ENCODE measurements at regions not wholly inside any gene's neighbourhood (a gene's known extent, or its start where the extent isn't known, plus 50 kb on each side); places are given as distances from the start of the nearest gene placed in this dataset.

DNA sequence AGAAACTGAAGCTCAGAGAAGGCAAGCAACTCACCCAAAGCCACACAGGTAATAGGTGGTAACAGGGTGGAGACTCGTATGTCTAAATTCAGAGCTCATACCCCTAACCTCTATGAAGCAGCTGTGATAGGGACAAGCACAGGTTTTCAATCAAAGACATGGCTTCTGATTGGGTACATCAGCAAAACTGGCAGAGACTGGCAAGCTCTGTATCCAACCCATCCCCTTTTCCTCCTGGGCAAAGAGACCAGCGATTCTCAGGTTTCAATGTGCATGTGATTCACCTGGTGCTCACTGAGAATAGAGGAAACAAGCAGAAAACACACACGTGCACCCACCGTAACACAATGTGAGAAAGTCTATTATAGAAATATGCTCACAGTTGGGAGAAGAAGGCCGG lies 153.0 kb downstream of the SMIM20 start:
- no peaks in the 10 kb centered on the region for H3K27me3 ChIP-seq (ENCODE audit: insufficient read depth, low read depth)
- H3K36me3 ChIP-seq (ENCODE audit: insufficient read depth) = no peaks in the 10 kb centered on the region
- H3K9ac ChIP-seq = no peak overlapping the region
- H2AFZ ChIP-seq (ENCODE audit: low read depth) = no peak overlapping the region
- no peaks in the 10 kb centered on the region for H4K20me1 ChIP-seq (ENCODE audit: insufficient read depth)
- H3K79me2 ChIP-seq (ENCODE audit: insufficient read depth, low read depth) = no peaks in the 10 kb centered on the region
- no peak overlapping the region for H3K27ac ChIP-seq
- H3K4me3 ChIP-seq (IDR thresholded peaks at IDR 0.05; ENCODE audit: insufficient read depth, low read depth, low read length) = no peak overlapping the region
- no peaks in the 10 kb centered on the region for H3K4me1 ChIP-seq (ENCODE audit: low read depth, poor library complexity, severe bottlenecking)
- no peak overlapping the region for H3K4me2 ChIP-seq
- TF ChIP-seq, protein P1, sequence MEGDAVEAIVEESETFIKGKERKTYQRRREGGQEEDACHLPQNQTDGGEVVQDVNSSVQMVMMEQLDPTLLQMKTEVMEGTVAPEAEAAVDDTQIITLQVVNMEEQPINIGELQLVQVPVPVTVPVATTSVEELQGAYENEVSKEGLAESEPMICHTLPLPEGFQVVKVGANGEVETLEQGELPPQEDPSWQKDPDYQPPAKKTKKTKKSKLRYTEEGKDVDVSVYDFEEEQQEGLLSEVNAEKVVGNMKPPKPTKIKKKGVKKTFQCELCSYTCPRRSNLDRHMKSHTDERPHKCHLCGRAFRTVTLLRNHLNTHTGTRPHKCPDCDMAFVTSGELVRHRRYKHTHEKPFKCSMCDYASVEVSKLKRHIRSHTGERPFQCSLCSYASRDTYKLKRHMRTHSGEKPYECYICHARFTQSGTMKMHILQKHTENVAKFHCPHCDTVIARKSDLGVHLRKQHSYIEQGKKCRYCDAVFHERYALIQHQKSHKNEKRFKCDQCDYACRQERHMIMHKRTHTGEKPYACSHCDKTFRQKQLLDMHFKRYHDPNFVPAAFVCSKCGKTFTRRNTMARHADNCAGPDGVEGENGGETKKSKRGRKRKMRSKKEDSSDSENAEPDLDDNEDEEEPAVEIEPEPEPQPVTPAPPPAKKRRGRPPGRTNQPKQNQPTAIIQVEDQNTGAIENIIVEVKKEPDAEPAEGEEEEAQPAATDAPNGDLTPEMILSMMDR (conservative IDR thresholded peaks at IDR 0.05; ENCODE audit: low read depth, low read length) = no peak

DNA sequence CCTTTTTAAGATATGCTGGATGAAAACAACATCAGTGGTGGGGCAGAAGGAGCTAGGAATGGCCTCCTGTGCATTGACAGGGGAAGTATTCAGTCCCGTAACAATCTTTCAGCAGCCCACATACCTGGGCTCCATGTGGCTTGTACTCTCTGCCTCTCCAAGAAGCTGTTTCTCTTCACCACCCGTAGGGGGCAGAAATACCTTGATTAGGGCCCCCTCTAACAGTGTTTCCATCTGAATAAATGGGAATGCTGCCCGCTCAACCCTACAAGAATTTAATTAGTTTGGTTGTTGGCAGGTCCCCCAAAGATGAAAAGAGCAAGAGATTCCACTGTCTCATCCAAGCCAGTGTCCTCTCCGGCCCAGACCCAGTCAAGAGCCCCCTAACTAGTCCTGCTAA lies 155.2 kb downstream of the SMIM20 start:
- Histone ChIP-seq H2AFZ (ENCODE audit: low read depth) (no peak overlapping the region), H3K27me3 (ENCODE audit: insufficient read depth, low read depth) (no peaks in the 10 kb centered on the region), H4K20me1 (ENCODE audit: insufficient read depth) (no peaks in the 10 kb centered on the region), H3K4me2 (no peak overlapping the region), H3K4me3 (IDR thresholded peaks at IDR 0.05; ENCODE audit: insufficient read depth, low read depth, low read length) (no peak overlapping the region), H3K9ac (no peak overlapping the region), H3K4me1 (ENCODE audit: low read depth, poor library complexity, severe bottlenecking) (no peaks in the 10 kb centered on the region), H3K79me2 (ENCODE audit: insufficient read depth, low read depth) (no peaks in the 10 kb centered on the region), H3K36me3 (ENCODE audit: insufficient read depth) (no peaks in the 10 kb centered on the region), H3K27ac (no peak overlapping the region)
- TF ChIP-seq, protein P1 (conservative IDR thresholded peaks at IDR 0.05; ENCODE audit: low read depth, low read length) = no peak

DNA sequence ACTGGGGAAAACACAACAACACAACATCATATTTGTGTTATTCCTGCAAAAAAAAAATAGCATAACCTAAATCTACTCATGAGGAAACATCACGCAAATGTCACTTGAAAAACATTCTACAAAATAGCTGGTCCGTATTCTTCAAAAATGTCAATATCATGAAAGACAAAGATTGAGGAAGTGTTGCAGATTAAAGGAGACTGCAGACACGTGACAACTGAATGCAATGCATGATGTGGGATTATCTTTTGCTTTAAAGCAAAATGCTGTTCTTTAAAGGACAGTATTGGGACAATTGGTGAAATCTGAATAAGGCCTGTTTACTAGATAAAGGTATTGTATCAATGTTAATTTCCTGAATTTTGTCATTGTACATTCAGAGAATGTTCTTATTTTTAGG lies 157.7 kb downstream of the SMIM20 start:
- H3K9ac ChIP-seq = no peak overlapping the region
- H4K20me1 ChIP-seq (ENCODE audit: insufficient read depth) = no peaks in the 10 kb centered on the region
- H3K27me3 ChIP-seq (ENCODE audit: insufficient read depth, low read depth) = no peaks in the 10 kb centered on the region
- no peaks in the 10 kb centered on the region for H3K4me1 ChIP-seq (ENCODE audit: low read depth, poor library complexity, severe bottlenecking)
- TF ChIP-seq, protein P1 (conservative IDR thresholded peaks at IDR 0.05; ENCODE audit: low read depth, low read length) = no peak
- no peaks in the 10 kb centered on the region for H3K79me2 ChIP-seq (ENCODE audit: insufficient read depth, low read depth)
- H3K36me3 ChIP-seq (ENCODE audit: insufficient read depth) = no peaks in the 10 kb centered on the region
- no peak overlapping the region for H3K4me3 ChIP-seq (IDR thresholded peaks at IDR 0.05; ENCODE audit: insufficient read depth, low read depth, low read length)
- no peak overlapping the region for H3K27ac ChIP-seq
- H3K4me2 ChIP-seq = no peak overlapping the region
- H2AFZ ChIP-seq (ENCODE audit: low read depth) = no peak overlapping the region

DNA sequence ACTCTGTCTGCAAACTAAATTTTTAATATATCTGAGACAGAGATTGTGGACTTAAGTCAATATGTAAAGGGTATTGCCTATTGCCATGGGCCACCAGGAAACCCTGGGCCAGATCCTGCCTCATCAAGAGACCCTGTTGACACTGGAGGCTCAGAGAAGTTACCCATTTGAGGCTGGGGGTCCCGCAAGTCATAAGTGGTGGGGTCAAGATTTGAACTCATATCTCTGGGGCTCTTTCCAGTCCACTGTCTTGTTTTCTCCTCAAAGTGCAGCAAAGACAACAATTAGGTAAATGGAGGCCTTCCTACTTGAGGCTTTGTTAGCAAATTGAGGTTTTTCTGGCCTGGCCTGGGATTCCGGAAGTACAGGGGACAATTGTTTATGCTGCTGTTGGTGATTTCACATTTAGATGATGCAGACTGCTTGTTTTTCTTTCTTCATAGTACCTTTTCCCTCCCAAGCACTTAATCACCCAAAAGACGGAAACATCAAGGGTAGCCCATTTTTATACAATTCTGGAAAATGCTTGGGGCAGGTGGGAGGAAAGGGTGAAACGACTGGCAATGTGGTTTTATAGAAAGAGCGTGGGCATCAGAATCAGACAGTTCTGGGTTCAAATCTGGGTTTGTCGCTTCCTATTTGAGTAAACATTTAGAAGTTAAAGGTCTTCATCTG lies 160.0 kb downstream of the SMIM20 start:
- Histone ChIP-seq H4K20me1 (ENCODE audit: insufficient read depth) (no peaks in the 10 kb centered on the region), H3K36me3 (ENCODE audit: insufficient read depth) (no peaks in the 10 kb centered on the region), H3K27me3 (ENCODE audit: insufficient read depth, low read depth) (no peaks in the 10 kb centered on the region), H3K4me2 (no peak overlapping the region), H2AFZ (ENCODE audit: low read depth) (no peak overlapping the region), H3K4me3 (IDR thresholded peaks at IDR 0.05; ENCODE audit: insufficient read depth, low read depth, low read length) (no peak overlapping the region), H3K27ac (no peak overlapping the region), H3K79me2 (ENCODE audit: insufficient read depth, low read depth) (no peaks in the 10 kb centered on the region), H3K9ac (no peak overlapping the region), H3K4me1 (ENCODE audit: low read depth, poor library complexity, severe bottlenecking) (no peaks in the 10 kb centered on the region)
- TF ChIP-seq, protein P1 (conservative IDR thresholded peaks at IDR 0.05; ENCODE audit: low read depth, low read length) = no peak

Measured in KMS-11 (cell line).